ENCODE measurements at regions not wholly inside any gene's neighbourhood (a gene's known extent, or its start where the extent isn't known, plus 50 kb on each side); places are given as distances from the start of the nearest gene placed in this dataset.

DNA sequence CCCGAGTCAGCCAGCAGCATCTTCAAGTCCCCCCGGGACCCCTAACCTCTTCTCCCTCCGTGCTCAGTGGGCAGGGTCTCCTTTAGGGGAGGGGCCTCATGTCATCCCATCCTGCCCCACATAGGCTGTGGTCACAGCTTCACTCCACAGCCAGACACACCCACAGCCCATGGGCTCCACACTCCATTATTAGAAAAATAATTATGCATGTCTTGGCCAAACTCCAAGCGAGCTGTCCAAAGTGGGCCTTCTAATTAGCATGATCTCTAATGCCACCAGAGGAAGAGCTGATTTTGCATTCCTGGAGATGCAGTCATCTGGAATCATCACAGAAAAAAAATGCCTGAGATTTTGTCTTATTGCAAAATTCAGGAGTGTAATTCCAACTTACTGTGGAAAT is 418.2 kb downstream of the IRX2 start:
- Histone ChIP-seq H3K4me3 (ENCODE audit: low read length) (no peak overlapping the region), H3K9me3 (ENCODE audit: control insufficient read depth, low read length) (peaks cover 2% of the 10 kb centered on the region), H3K36me3 (ENCODE audit: control insufficient read depth, insufficient read depth, low read length, severe bottlenecking) (no peaks in the 10 kb centered on the region), H3K9ac (ENCODE audit: low read length) (no peak overlapping the region), H3K4me1 (ENCODE audit: control insufficient read depth, insufficient read depth, low read length) (no peaks in the 10 kb centered on the region), H3K27me3 (replicated peaks; ENCODE audit: control insufficient read depth, insufficient read depth, low read length) (no peaks in the 10 kb centered on the region)
- DNase-seq (ENCODE audit: low read depth), result no peak

DNA sequence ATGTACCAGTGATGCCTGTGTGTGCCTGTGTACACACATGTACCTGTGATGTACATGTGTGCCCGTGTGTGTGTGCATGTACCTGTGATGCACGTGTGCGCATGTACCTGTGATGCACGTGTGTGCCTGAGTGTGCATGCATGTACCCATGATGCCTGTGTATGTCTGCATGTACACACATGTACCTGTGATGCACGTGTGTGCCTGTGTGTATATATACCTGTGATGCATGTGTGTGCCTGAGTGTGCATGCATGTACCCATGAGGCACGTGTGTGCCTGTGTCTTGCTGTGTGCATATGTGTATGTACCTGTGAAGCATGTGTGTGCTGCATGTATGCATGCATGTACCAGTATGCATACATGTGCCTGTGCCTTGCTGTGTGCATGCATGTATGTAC is 419.0 kb downstream of the IRX2 start:
- no peak for DNase-seq (ENCODE audit: low read depth)
- Histone ChIP-seq H3K27me3 (replicated peaks; ENCODE audit: control insufficient read depth, insufficient read depth, low read length) (no peaks in the 10 kb centered on the region), H3K9me3 (ENCODE audit: control insufficient read depth, low read length) (peaks cover 2% of the 10 kb centered on the region), H3K4me3 (ENCODE audit: low read length) (no peak overlapping the region), H3K36me3 (ENCODE audit: control insufficient read depth, insufficient read depth, low read length, severe bottlenecking) (no peaks in the 10 kb centered on the region), H3K4me1 (ENCODE audit: control insufficient read depth, insufficient read depth, low read length) (no peaks in the 10 kb centered on the region), H3K9ac (ENCODE audit: low read length) (no peak overlapping the region)

DNA sequence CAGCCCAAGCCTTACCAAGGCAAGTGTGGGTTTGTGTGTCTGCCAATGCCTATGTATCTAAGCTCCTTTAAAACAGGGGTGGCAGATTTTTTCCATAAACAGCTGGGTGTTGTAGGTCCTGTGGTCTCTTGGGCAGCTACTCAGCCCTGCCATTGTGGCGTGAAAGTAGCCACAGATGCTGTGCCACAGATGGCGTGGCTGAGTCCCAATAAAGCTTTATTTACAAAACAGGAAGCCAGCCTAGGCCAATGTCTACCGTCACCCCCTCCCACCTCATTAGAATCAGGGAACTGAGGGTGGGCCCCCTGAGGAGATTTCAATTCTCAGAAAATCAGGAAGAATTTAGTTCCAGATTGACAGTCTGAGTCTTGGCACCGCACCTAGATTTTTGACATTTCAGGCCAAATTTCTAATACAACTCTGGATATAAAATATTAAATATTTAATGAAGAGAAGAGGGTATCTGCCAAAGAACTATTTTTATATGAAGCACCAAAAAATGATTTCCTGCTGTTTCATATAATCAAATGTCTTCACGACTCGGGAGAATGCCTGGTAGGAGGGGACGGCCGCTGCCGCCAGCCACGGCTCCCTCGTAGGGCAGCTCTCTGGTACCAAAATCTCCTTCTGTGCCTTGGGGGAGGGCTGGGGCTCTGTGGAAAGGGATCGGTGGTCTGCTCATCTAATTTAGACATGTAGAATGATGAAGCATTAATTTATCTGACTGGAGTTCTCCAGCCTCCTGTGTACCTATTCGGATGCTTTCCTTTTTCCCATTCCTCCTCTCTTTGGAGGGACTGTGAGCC is 420.9 kb downstream of the IRX2 start:
- peaks cover 2% of the 10 kb centered on the region for H3K9me3 ChIP-seq (ENCODE audit: control insufficient read depth, low read length)
- H3K9ac ChIP-seq (ENCODE audit: low read length), result no peak overlapping the region
- no peaks in the 10 kb centered on the region for H3K4me1 ChIP-seq (ENCODE audit: control insufficient read depth, insufficient read depth, low read length)
- no peaks in the 10 kb centered on the region for H3K36me3 ChIP-seq (ENCODE audit: control insufficient read depth, insufficient read depth, low read length, severe bottlenecking)
- no peak for DNase-seq (ENCODE audit: low read depth)
- no peak overlapping the region for H3K4me3 ChIP-seq (ENCODE audit: low read length)
- no peaks in the 10 kb centered on the region for H3K27me3 ChIP-seq (replicated peaks; ENCODE audit: control insufficient read depth, insufficient read depth, low read length)

DNA sequence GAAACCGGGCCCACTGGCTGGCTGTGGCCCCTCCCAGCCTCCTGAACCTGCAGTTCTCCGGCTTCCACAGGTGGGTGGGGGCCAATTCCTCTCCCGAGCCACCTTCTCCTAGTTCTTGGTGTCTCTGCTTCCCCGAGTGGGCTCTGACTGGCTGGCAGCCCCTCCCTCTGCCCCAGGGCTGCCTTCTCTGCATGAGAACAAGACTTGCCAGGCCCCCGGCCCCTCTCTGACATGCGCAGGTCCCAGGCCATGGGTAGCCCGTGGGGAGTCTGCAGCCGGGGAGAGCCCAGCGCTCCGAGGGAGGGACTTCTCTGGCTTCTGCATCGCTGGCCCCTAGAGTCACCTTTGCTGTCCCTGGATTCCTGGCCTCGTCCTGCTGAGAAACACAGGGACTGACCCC is 421.7 kb downstream of the IRX2 start:
- H3K4me3 ChIP-seq (ENCODE audit: low read length), result no peak overlapping the region
- H3K4me1 ChIP-seq (ENCODE audit: control insufficient read depth, insufficient read depth, low read length), result no peaks in the 10 kb centered on the region
- no peaks in the 10 kb centered on the region for H3K36me3 ChIP-seq (ENCODE audit: control insufficient read depth, insufficient read depth, low read length, severe bottlenecking)
- H3K27me3 ChIP-seq (replicated peaks; ENCODE audit: control insufficient read depth, insufficient read depth, low read length), result no peaks in the 10 kb centered on the region
- no peak for DNase-seq (ENCODE audit: low read depth)
- H3K9ac ChIP-seq (ENCODE audit: low read length), result no peak overlapping the region
- H3K9me3 ChIP-seq (ENCODE audit: control insufficient read depth, low read length), result peaks cover 2% of the 10 kb centered on the region

DNA sequence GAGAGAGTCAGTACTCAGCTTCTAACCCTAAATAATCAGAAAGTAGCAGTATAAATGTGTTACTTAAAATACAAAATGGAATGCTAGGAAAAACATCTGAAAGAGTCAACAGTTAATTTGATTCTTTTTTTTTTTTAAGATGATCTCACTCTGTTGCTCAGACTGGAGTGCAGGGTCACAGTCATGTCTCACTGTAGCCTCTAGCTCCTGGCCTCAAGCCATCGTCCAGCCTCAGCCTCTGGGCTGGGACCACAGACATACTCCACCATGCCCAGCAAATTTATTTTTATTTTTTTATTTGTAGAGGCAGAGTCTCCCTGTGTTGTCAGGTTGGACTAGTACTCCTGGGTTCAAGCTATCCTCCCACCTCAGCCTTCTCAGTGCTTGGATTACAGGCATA is 424.9 kb downstream of the IRX2 start:
- H3K9me3 ChIP-seq (ENCODE audit: control insufficient read depth, low read length), result peaks cover 2% of the 10 kb centered on the region
- no peak overlapping the region for H3K9ac ChIP-seq (ENCODE audit: low read length)
- H3K4me3 ChIP-seq (ENCODE audit: low read length), result no peak overlapping the region
- no peak for DNase-seq (ENCODE audit: low read depth)
- H3K27me3 ChIP-seq (replicated peaks; ENCODE audit: control insufficient read depth, insufficient read depth, low read length), result no peaks in the 10 kb centered on the region
- no peaks in the 10 kb centered on the region for H3K4me1 ChIP-seq (ENCODE audit: control insufficient read depth, insufficient read depth, low read length)
- H3K36me3 ChIP-seq (ENCODE audit: control insufficient read depth, insufficient read depth, low read length, severe bottlenecking), result no peaks in the 10 kb centered on the region

DNA sequence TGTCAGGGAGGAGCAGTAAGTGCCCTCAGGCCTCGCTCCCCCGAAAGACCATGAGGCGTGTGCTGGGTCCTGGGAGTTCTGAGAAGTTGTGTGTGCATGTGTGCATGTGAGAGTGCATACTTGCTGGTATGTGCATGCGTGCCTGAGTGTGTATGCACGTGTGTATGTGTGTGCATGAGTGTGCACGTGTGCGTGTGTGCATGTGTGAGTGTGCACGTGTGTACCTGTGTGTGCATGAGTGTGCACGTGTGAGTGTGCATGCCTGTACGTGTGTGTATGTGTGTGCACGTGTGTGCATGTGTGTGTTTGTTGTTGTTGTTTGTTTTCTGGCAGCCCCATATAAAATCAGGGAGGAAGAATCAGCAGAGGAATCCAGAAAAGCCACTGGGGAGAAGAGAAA is 426.7 kb downstream of the IRX2 start:
- H3K4me3 ChIP-seq (ENCODE audit: low read length), result no peak overlapping the region
- H3K4me1 ChIP-seq (ENCODE audit: control insufficient read depth, insufficient read depth, low read length), result no peaks in the 10 kb centered on the region
- H3K36me3 ChIP-seq (ENCODE audit: control insufficient read depth, insufficient read depth, low read length, severe bottlenecking), result no peaks in the 10 kb centered on the region
- no peaks in the 10 kb centered on the region for H3K27me3 ChIP-seq (replicated peaks; ENCODE audit: control insufficient read depth, insufficient read depth, low read length)
- DNase-seq (ENCODE audit: low read depth), result no peak
- H3K9ac ChIP-seq (ENCODE audit: low read length), result no peak overlapping the region
- peaks cover 2% of the 10 kb centered on the region for H3K9me3 ChIP-seq (ENCODE audit: control insufficient read depth, low read length)

DNA sequence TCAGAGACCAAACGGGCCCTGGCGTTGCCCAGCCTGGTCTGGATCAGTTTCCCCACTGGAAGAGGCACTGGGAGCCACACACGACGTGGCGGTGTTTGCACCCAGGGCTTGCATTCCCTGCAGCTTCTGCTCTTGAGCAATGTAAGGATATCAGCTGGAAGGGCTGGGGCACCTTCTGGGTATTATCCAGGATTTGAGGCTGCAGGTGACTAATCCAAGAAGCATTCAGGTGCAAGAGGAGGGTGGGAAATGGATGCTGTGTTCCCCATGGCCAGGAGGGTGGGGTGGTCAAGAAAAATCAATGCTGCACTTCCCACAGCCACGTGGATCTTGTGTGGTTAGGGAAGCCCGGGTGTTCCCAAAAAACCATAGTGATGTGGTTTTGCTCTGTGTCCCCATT is 430.9 kb downstream of the IRX2 start:
- no peaks in the 10 kb centered on the region for H3K27me3 ChIP-seq (replicated peaks; ENCODE audit: control insufficient read depth, insufficient read depth, low read length)
- H3K9me3 ChIP-seq (ENCODE audit: control insufficient read depth, low read length), result peaks cover 5% of the 10 kb centered on the region
- H3K36me3 ChIP-seq (ENCODE audit: control insufficient read depth, insufficient read depth, low read length, severe bottlenecking), result no peaks in the 10 kb centered on the region
- no peak for DNase-seq (ENCODE audit: low read depth)
- no peaks in the 10 kb centered on the region for H3K4me1 ChIP-seq (ENCODE audit: control insufficient read depth, insufficient read depth, low read length)
- no peak overlapping the region for H3K4me3 ChIP-seq (ENCODE audit: low read length)
- H3K9ac ChIP-seq (ENCODE audit: low read length), result no peak overlapping the region

DNA sequence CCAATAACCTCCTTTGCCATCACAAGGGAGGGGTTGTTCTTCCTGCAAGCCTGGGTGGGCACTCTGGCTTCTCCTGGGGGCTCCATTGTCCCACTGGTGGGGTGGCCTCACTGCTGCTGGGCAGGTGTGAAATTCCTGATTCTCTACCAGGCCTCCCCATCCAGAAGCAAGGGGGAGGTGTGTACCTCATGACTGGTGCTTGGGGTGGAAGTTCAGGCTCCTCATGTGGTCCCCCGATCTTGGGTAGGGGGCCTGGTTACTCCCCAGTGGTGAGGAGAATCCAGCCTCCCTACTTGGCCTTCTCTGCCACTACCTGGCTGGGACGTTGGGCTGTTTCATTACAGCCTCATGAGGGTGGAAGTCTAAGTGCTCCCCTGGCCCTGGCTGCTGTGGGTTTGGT is 433.9 kb downstream of the IRX2 start:
- no peaks in the 10 kb centered on the region for H3K36me3 ChIP-seq (ENCODE audit: control insufficient read depth, insufficient read depth, low read length, severe bottlenecking)
- no peaks in the 10 kb centered on the region for H3K27me3 ChIP-seq (replicated peaks; ENCODE audit: control insufficient read depth, insufficient read depth, low read length)
- H3K9ac ChIP-seq (ENCODE audit: low read length), result no peak overlapping the region
- peaks cover 17% of the 10 kb centered on the region for H3K9me3 ChIP-seq (ENCODE audit: control insufficient read depth, low read length)
- no peak for DNase-seq (ENCODE audit: low read depth)
- H3K4me3 ChIP-seq (ENCODE audit: low read length), result no peak overlapping the region
- no peaks in the 10 kb centered on the region for H3K4me1 ChIP-seq (ENCODE audit: control insufficient read depth, insufficient read depth, low read length)

DNA sequence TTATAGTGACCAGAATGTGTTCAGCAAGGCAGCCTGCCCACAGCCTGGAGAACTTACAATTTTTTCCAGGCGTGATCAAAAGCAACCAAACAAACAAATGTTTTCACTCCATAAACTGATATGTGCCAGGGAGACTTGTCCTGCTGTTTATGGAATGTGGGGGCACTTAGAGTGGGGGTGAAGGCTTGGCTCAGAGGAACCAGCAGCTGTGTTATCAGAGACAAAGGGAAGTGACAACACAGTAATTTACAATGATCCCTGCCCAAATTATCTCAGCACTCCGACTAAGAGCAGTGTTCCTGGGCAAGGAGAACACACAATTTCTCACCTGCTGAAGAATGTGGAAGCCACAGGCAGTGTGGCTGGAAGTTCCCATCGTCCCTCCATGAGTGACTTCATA is 429.1 kb upstream of the IRX4 start:
- H3K27me3 ChIP-seq (replicated peaks; ENCODE audit: control insufficient read depth, insufficient read depth, low read length), result no peaks in the 10 kb centered on the region
- H3K36me3 ChIP-seq (ENCODE audit: control insufficient read depth, insufficient read depth, low read length, severe bottlenecking), result no peaks in the 10 kb centered on the region
- no peak overlapping the region for H3K4me3 ChIP-seq (ENCODE audit: low read length)
- H3K9ac ChIP-seq (ENCODE audit: low read length), result no peak overlapping the region
- peaks cover 17% of the 10 kb centered on the region for H3K9me3 ChIP-seq (ENCODE audit: control insufficient read depth, low read length)
- DNase-seq (ENCODE audit: low read depth), result no peak
- H3K4me1 ChIP-seq (ENCODE audit: control insufficient read depth, insufficient read depth, low read length), result no peaks in the 10 kb centered on the region

DNA sequence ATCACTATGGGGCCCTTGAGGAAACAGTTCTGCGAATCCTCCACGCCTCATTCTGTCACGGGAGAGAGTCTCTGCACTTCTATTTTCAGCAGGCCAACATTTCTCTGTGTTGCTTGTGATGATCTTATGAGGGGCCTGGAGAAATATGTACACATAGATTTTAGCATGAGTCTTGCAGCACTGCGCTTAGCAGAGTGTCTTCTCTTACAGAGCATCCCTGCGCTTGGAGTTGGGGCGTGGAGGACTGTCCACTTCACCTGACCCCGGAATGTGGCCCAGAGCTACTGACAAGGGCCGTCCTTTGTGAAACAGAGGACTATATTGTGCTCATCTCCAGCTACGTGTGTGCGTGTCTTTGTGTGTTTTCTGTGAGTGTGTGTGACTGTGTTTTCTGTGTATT is 428.2 kb upstream of the IRX4 start:
- no peak overlapping the region for H3K9ac ChIP-seq (ENCODE audit: low read length)
- H3K27me3 ChIP-seq (replicated peaks; ENCODE audit: control insufficient read depth, insufficient read depth, low read length), result no peaks in the 10 kb centered on the region

DNA sequence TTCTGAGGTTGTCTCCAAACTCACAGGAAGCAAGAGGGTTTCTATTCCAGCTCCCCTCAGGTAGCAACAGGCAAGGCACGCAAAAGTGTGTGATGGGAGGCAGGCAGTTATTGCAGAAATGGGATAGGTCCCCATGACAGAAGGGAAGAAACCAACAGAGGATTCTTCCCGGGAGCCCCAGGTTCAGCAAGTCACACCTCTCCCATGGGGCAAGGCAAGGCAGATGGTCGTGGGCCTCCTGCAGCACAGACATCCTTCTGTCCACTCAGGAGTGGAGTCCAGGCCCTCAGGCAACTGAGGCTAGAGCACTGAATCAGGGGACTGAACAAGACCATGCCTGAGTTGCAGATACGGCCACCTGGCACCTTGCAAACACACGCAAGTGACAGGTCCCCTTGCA is 424.9 kb upstream of the IRX4 start:
- H3K9ac ChIP-seq (ENCODE audit: low read length), result no peak overlapping the region
- H3K9me3 ChIP-seq (ENCODE audit: control insufficient read depth, low read length), result no peaks in the 10 kb centered on the region
- H3K4me3 ChIP-seq (ENCODE audit: low read length), result no peak overlapping the region
- no peak for DNase-seq (ENCODE audit: low read depth)
- H3K4me1 ChIP-seq (ENCODE audit: control insufficient read depth, insufficient read depth, low read length), result no peaks in the 10 kb centered on the region
- no peaks in the 10 kb centered on the region for H3K36me3 ChIP-seq (ENCODE audit: control insufficient read depth, insufficient read depth, low read length, severe bottlenecking)
- no peaks in the 10 kb centered on the region for H3K27me3 ChIP-seq (replicated peaks; ENCODE audit: control insufficient read depth, insufficient read depth, low read length)

More for the DNA sequence above, 428.2 kb upstream of the IRX4 start:
- Histone ChIP-seq H3K9me3 (ENCODE audit: control insufficient read depth, low read length) (peaks cover 15% of the 10 kb centered on the region), H3K36me3 (ENCODE audit: control insufficient read depth, insufficient read depth, low read length, severe bottlenecking) (no peaks in the 10 kb centered on the region), H3K4me3 (ENCODE audit: low read length) (no peak overlapping the region), H3K4me1 (ENCODE audit: control insufficient read depth, insufficient read depth, low read length) (no peaks in the 10 kb centered on the region)
- DNase-seq (ENCODE audit: low read depth), result no peak

DNA sequence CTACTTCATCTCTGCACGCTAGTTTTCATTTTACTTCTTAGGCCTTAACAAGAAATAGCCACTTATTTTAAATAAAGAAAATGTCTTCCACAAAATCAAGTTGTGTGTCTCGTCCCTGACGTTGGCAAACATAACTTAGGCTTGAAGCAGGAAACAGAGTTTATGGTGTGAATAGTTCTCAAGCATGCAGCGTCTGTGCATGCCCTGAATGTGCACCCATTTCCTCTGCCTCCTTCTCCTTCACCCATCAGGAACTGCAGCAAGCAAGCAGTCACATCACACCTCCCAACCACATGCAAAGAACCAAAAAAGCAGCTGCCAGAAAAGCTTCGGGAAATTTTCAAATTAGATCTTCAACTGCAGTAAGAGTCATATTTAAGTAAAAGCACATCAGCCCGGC is 424.0 kb upstream of the IRX4 start:
- no peak overlapping the region for H3K4me3 ChIP-seq (ENCODE audit: low read length)
- H3K9me3 ChIP-seq (ENCODE audit: control insufficient read depth, low read length), result no peaks in the 10 kb centered on the region
- no peaks in the 10 kb centered on the region for H3K4me1 ChIP-seq (ENCODE audit: control insufficient read depth, insufficient read depth, low read length)
- DNase-seq (ENCODE audit: low read depth), result no peak
- no peaks in the 10 kb centered on the region for H3K27me3 ChIP-seq (replicated peaks; ENCODE audit: control insufficient read depth, insufficient read depth, low read length)
- no peaks in the 10 kb centered on the region for H3K36me3 ChIP-seq (ENCODE audit: control insufficient read depth, insufficient read depth, low read length, severe bottlenecking)
- H3K9ac ChIP-seq (ENCODE audit: low read length), result no peak overlapping the region

Data from adipocyte (in vitro differentiated cells).